K562 (cell line): ENCODE measurements at regions not wholly inside any gene's neighbourhood (a gene's known extent, or its start where the extent isn't known, plus 50 kb on each side); places are given as distances from the start of the nearest gene placed in this dataset.

Experiments used
- ATAC-seq: fragments of 200-7000 bp; cut with Tn5 transposase; 3 replicates; pipeline ENCODE4 v1.9.1; 2020; ENCODE audit warnings: moderate library complexity
- BruUV-seq: library from RNA; stranded (reverse); fragments of 400-500 nt; replicated peaks from 2 replicates; lab custom pipeline; 2021; lab: Mats Ljungman, UMichigan
- CTCF ChIA-PET: fragments of 300-600 bp; formaldehyde crosslinking; extraction: SDS; loops from one replicate; lab custom pipeline; 2021; ENCODE audit warnings: low intra/inter-chr PET ratio; lab: Yijun Ruan, JAX
- POLR2A ChIA-PET: fragments of 300-600, 350-650 bp; sonication (Branson Sonifier 250); formaldehyde crosslinking; extraction: SDS; loops from one replicate; lab custom pipeline; 2021; ENCODE audit warnings: antibody characterized with exemption, inconsistent platforms; lab: Yijun Ruan, JAX
- DNase-seq, 4 experiments: peaks; one replicate each; pipeline versions ENCODE4 v3.0.0 to v3.0.0-alpha.2; 2011 to 2018; ENCODE audit warnings: low spot score in 3 of 4, mixed read lengths in 3 of 4; ENCODE audit errors: extremely low read depth in 1 of 4
- FAIRE-seq: peaks from 2 replicates; lab custom pipeline; 2011; peaks lifted over from hg19 to GRCh38; lab: Jason Lieb, UNC
- H2AFZ ChIP-seq: 2 replicates; pipeline ENCODE4 v1.6.0; 2011; ENCODE audit warnings: low read depth, low read length, control low read depth, inconsistent platforms
- H3K27ac ChIP-seq: fragments of 200-600 bp; 3 replicates; pipeline ENCODE4 v1.8.0; 2011; ENCODE audit warnings: low read depth, mild to moderate bottlenecking, control low read depth, inconsistent platforms, low read length, moderate library complexity, mixed read lengths; ENCODE audit errors: extremely low read depth
- H3K27me3 ChIP-seq, 2 experiments: fragments of 300-600 bp in 1 of 2; 2 replicates in 1 of 2; 3 replicates in 1 of 2; pipeline versions ENCODE4 v1.6.0 to v1.8.0; 2011; ENCODE audit warnings: inconsistent platforms in 2 of 2, low read length in 2 of 2, mild to moderate bottlenecking in 1 of 2, mixed read lengths in 1 of 2, moderate library complexity in 1 of 2; ENCODE audit not compliant: control insufficient read depth in 2 of 2, insufficient read depth in 2 of 2
- H3K36me3 ChIP-seq: fragments of 300-600 bp; 3 replicates; pipeline ENCODE4 v1.8.0; 2011; ENCODE audit warnings: mild to moderate bottlenecking, low read length, inconsistent platforms; ENCODE audit not compliant: control insufficient read depth, insufficient read depth
- H3K4me1 ChIP-seq, 2 experiments: fragments of 200-600 bp in 1 of 2; replicated peaks in 1 of 2; 2 replicates in 1 of 2; 3 replicates in 1 of 2; pipeline versions ENCODE4 v1.5.1 to v1.8.0; 2011; ENCODE audit warnings: inconsistent platforms in 2 of 2, low read length in 2 of 2, mild to moderate bottlenecking in 1 of 2, mixed read lengths in 1 of 2, moderate library complexity in 1 of 2; ENCODE audit not compliant: control insufficient read depth in 2 of 2, insufficient read depth in 2 of 2
- H3K4me2 ChIP-seq: 2 replicates; pipeline ENCODE4 v1.6.1; 2011; ENCODE audit warnings: low read length, control low read depth, inconsistent platforms, mixed read lengths; ENCODE audit not compliant: insufficient read depth
- H3K4me3 ChIP-seq: fragments of 200-600 bp; sonication (generic), shearing (Covaris generic); 2 replicates; pipeline ENCODE4 v1.5.1; 2016; ENCODE audit warnings: control low read depth, inconsistent platforms
- H3K79me2 ChIP-seq: fragments of 200-600 bp; 3 replicates; pipeline ENCODE4 v1.8.0; 2011; ENCODE audit warnings: low read length, inconsistent platforms; ENCODE audit not compliant: control insufficient read depth, insufficient read depth
- H3K9ac ChIP-seq, 2 experiments: 2 replicates each; pipeline versions ENCODE4 v1.6.0 to v1.6.1; 2011; ENCODE audit warnings: low read depth in 2 of 2, low read length in 2 of 2, control low read depth in 1 of 2, inconsistent platforms in 1 of 2, mild to moderate bottlenecking in 1 of 2, mixed read lengths in 1 of 2; ENCODE audit not compliant: insufficient read depth in 1 of 2
- H3K9me1 ChIP-seq: one replicate; pipeline ENCODE4 v1.6.0; 2011; ENCODE audit warnings: inconsistent platforms, mild to moderate bottlenecking, low read length, moderate library complexity; ENCODE audit not compliant: control insufficient read depth, insufficient read depth
- H3K9me3 ChIP-seq: replicated peaks from 2 replicates; pipeline ENCODE4 v1.5.1; 2011; ENCODE audit warnings: low read depth, low read length, inconsistent platforms; ENCODE audit not compliant: control insufficient read depth, insufficient read depth
- H4K20me1 ChIP-seq: replicated peaks from 2 replicates; pipeline ENCODE4 v1.6.1; 2011; ENCODE audit warnings: low read length, inconsistent platforms, mixed read lengths; ENCODE audit not compliant: control insufficient read depth, insufficient read depth
- CREM ChIP-seq: IDR thresholded peaks from 2 replicates; pipeline ENCODE4 v1.6.1; 2014; ENCODE audit warnings: antibody characterized with exemption, low read depth
- EWSR1 ChIP-seq: fragments of 450-650 bp; IDR thresholded peaks from 2 replicates; pipeline ENCODE4 v1.6.1; 2018; ENCODE audit warnings: borderline replicate concordance, mild to moderate bottlenecking, low read depth, moderate library complexity; ENCODE audit not compliant: partially characterized antibody
- GABPB2 ChIP-seq: fragments of 250-450 bp; sonication (Bioruptor Pico); conservative IDR thresholded peaks from 2 replicates; pipeline ENCODE4 v1.5.1; 2021; ENCODE audit warnings: mild to moderate bottlenecking
- MAFG ChIP-seq: fragments of 450-650 bp; conservative IDR thresholded peaks from 2 replicates; pipeline ENCODE4 v1.6.1; 2016; ENCODE audit warnings: missing genetic modification characterization, missing compliant biosample characterization
- MCM3 ChIP-seq: fragments of 450-650 bp; IDR thresholded peaks from 2 replicates; pipeline ENCODE4 v1.6.1; 2016
- MXI1 ChIP-seq: IDR thresholded peaks from 2 replicates; pipeline ENCODE4 v1.6.1; 2011; ENCODE audit warnings: low read depth, mild to moderate bottlenecking, improper control_type of control experiment, low read length
- NFRKB ChIP-seq: fragments of 450-650 bp; IDR thresholded peaks from 2 replicates; pipeline ENCODE4 v1.6.1; 2016; ENCODE audit warnings: low read depth
- SAFB2 ChIP-seq: fragments of 200-400 bp; formaldehyde crosslinking; IDR thresholded peaks from 2 replicates; pipeline ENCODE4 v1.6.1; 2018; ENCODE audit warnings: borderline replicate concordance, low read length, low read depth, moderate library complexity; ENCODE audit not compliant: severe bottlenecking
- SLC30A9 ChIP-seq: fragments of 250-450 bp; sonication (Bioruptor Pico); IDR thresholded peaks from 2 replicates; pipeline ENCODE4 v1.8.0; 2022; ENCODE audit warnings: mild to moderate bottlenecking, moderate library complexity
- ZNF124 ChIP-seq: sonication (generic); formaldehyde crosslinking; IDR thresholded peaks from 2 replicates; pipeline ENCODE4 v1.8.1; 2022; ENCODE audit warnings: missing genetic modification reagents
- WGBS: fragments of 100-300 bp; shearing (Covaris generic); methylation state at CpG from one replicate; pipeline ENCODE4 v1.1.6; 2016; ENCODE audit warnings: low coverage, mixed read lengths; ENCODE audit not compliant: insufficient coverage; ENCODE audit errors: missing lambda C conversion rate; 5-methylcytosine and 5-hydroxymethylcytosine counted together
- in situ Hi-C: fragments of 300-500 bp; cut with MboI; formaldehyde crosslinking; loops from 4 replicates; pipeline ENCODE4 v1.15.0; 2018; ENCODE audit warnings: inconsistent platforms, mixed read lengths
- intact Hi-C: fragments of 100-400 bp; cut with micrococcal nuclease; formaldehyde crosslinking; loops from 2 replicates; pipeline ENCODE4 v1.14.2; 2022
- TF ChIP-seq, protein P1 (sequence below): sonication (generic); formaldehyde crosslinking; IDR thresholded peaks from 2 replicates; pipeline ENCODE4 v1.8.0; 2023; ENCODE audit warnings: missing genetic modification reagents, mild to moderate bottlenecking, borderline replicate concordance
- TF ChIP-seq, protein P2 (sequence below), 2 experiments: fragments of 250-450 bp in 1 of 2; fragments of 450-650 bp in 1 of 2; sonication (Bioruptor Pico) in 1 of 2; IDR thresholded peaks; 2 replicates each; pipeline versions ENCODE4 v1.6.1 to v1.8.0; 2016 to 2021; ENCODE audit warnings: mild to moderate bottlenecking in 2 of 2, moderate library complexity in 2 of 2, missing compliant biosample characterization in 1 of 2, missing genetic modification characterization in 1 of 2
- TF ChIP-seq, protein P3 (sequence below): fragments of 150-350 bp; conservative IDR thresholded peaks from 2 replicates; pipeline ENCODE4 v1.6.1; 2014; ENCODE audit warnings: low read length

DNA sequence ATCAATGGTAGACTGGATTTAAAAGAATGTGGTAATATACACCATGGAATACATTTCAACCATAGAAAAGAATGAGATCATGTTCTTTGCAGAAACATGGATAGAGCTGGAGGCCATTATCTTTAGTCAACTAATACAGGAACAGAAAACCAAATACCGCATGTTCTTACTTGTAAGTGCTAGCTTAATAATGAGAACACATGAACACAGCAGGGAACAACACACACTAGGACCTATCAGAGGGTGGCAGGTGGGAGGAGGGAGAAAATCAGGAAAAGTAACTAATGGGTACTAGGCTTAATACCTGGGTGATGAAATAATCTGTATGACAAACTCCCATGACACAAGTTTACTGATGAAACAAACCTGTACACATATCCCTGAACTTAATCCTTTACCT, 1435.2 kb downstream of the REEP3 start:
- Histone ChIP-seq H3K36me3 (no peaks in the 10 kb centered on the region), H3K9me1 (no peaks in the 10 kb centered on the region), H3K4me2 (no peak overlapping the region), H3K27ac (no peak overlapping the region), H4K20me1 (no peaks in the 10 kb centered on the region), H3K9me3 (no peaks in the 10 kb centered on the region; the same call in 1 of the 2 replicates), H3K27me3 (no peaks in the 10 kb centered on the region), H3K4me1 (no peaks in the 10 kb centered on the region), H3K9ac (no peak overlapping the region), H3K4me3 (no peak overlapping the region), H2AFZ (no peak overlapping the region), H3K79me2 (no peaks in the 10 kb centered on the region)
- 0% methylated on average over 1 of the region's 1 CpG for whole genome bisulfite sequencing
- in situ Hi-C loops (no loop called here), intact Hi-C loops (no loop called here)
- no peak for DNase-seq
- POLR2A ChIA-PET, result no interaction called here
- no peak for TF ChIP-seq NFRKB
- TF ChIP-seq GABPB2, result no peak
- no peak for TF ChIP-seq MCM3
- TF ChIP-seq, protein P1, sequence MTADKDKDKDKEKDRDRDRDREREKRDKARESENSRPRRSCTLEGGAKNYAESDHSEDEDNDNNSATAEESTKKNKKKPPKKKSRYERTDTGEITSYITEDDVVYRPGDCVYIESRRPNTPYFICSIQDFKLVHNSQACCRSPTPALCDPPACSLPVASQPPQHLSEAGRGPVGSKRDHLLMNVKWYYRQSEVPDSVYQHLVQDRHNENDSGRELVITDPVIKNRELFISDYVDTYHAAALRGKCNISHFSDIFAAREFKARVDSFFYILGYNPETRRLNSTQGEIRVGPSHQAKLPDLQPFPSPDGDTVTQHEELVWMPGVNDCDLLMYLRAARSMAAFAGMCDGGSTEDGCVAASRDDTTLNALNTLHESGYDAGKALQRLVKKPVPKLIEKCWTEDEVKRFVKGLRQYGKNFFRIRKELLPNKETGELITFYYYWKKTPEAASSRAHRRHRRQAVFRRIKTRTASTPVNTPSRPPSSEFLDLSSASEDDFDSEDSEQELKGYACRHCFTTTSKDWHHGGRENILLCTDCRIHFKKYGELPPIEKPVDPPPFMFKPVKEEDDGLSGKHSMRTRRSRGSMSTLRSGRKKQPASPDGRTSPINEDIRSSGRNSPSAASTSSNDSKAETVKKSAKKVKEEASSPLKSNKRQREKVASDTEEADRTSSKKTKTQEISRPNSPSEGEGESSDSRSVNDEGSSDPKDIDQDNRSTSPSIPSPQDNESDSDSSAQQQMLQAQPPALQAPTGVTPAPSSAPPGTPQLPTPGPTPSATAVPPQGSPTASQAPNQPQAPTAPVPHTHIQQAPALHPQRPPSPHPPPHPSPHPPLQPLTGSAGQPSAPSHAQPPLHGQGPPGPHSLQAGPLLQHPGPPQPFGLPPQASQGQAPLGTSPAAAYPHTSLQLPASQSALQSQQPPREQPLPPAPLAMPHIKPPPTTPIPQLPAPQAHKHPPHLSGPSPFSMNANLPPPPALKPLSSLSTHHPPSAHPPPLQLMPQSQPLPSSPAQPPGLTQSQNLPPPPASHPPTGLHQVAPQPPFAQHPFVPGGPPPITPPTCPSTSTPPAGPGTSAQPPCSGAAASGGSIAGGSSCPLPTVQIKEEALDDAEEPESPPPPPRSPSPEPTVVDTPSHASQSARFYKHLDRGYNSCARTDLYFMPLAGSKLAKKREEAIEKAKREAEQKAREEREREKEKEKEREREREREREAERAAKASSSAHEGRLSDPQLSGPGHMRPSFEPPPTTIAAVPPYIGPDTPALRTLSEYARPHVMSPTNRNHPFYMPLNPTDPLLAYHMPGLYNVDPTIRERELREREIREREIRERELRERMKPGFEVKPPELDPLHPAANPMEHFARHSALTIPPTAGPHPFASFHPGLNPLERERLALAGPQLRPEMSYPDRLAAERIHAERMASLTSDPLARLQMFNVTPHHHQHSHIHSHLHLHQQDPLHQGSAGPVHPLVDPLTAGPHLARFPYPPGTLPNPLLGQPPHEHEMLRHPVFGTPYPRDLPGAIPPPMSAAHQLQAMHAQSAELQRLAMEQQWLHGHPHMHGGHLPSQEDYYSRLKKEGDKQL (CRISPR knock-in tag), result no peak
- no peak for TF ChIP-seq MAFG (tag)
- TF ChIP-seq SLC30A9 (CRISPR knock-in tag), result no peak
- no peak for TF ChIP-seq EWSR1
- no peak for TF ChIP-seq SAFB2
- no peak for TF ChIP-seq ZNF124
- TF ChIP-seq, protein P2, sequence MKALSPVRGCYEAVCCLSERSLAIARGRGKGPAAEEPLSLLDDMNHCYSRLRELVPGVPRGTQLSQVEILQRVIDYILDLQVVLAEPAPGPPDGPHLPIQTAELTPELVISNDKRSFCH (CRISPR knock-in tag; IDR thresholded peaks at IDR 0.05), result no peak
- TF ChIP-seq, protein P2 (tag; IDR thresholded peaks at IDR 0.05), result no peak
- TF ChIP-seq CREM, result no peak
- TF ChIP-seq, protein P3, sequence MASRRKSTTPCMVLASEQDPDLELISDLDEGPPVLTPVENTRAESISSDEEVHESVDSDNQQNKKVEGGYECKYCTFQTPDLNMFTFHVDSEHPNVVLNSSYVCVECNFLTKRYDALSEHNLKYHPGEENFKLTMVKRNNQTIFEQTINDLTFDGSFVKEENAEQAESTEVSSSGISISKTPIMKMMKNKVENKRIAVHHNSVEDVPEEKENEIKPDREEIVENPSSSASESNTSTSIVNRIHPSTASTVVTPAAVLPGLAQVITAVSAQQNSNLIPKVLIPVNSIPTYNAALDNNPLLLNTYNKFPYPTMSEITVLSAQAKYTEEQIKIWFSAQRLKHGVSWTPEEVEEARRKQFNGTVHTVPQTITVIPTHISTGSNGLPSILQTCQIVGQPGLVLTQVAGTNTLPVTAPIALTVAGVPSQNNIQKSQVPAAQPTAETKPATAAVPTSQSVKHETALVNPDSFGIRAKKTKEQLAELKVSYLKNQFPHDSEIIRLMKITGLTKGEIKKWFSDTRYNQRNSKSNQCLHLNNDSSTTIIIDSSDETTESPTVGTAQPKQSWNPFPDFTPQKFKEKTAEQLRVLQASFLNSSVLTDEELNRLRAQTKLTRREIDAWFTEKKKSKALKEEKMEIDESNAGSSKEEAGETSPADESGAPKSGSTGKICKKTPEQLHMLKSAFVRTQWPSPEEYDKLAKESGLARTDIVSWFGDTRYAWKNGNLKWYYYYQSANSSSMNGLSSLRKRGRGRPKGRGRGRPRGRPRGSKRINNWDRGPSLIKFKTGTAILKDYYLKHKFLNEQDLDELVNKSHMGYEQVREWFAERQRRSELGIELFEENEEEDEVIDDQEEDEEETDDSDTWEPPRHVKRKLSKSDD, result no peak
- TF ChIP-seq MXI1, result no peak
- no peak for ATAC-seq
- CTCF ChIA-PET, result no interaction called here
- no peak for FAIRE-seq
- no TSS peak for BruUV-seq
